Endodermal cell (in vitro differentiated cells): ENCODE measurements at regions not wholly inside any gene's neighbourhood (a gene's known extent, or its start where the extent isn't known, plus 50 kb on each side); places are given as distances from the start of the nearest gene placed in this dataset.

ENCODE experiments used
- DNase-seq: peaks from one replicate; pipeline ENCODE4 v3.0.0-alpha.2; 2017
- H3K27ac ChIP-seq: 2 replicates; pipeline ENCODE4 v1.5.1; 2013; ENCODE audit warnings: mild to moderate bottlenecking, low read depth, low read length, moderate library complexity
- H3K27me3 ChIP-seq: 2 replicates; pipeline ENCODE4 v1.6.1; 2013; ENCODE audit warnings: mild to moderate bottlenecking, low read length, moderate library complexity; ENCODE audit not compliant: insufficient read depth, control insufficient read depth, poor library complexity, severe bottlenecking
- H3K36me3 ChIP-seq: 2 replicates; pipeline ENCODE4 v1.7.0; 2013; ENCODE audit warnings: mild to moderate bottlenecking, low read length, moderate library complexity; ENCODE audit not compliant: control insufficient read depth, insufficient read depth
- H3K4me1 ChIP-seq: one replicate; pipeline ENCODE4 v1.7.0; 2013; ENCODE audit warnings: low read length; ENCODE audit not compliant: control insufficient read depth, insufficient read depth
- H3K4me3 ChIP-seq: 2 replicates; pipeline ENCODE4 v1.5.1; 2013; ENCODE audit warnings: mild to moderate bottlenecking, low read length, moderate library complexity
- H3K9ac ChIP-seq: 2 replicates; pipeline ENCODE4 v1.6.1; 2013; ENCODE audit warnings: mild to moderate bottlenecking, low read length, moderate library complexity; ENCODE audit not compliant: poor library complexity, severe bottlenecking; ENCODE audit errors: extremely low read depth
- H3K9me3 ChIP-seq: 2 replicates; pipeline ENCODE4 v1.6.1; 2013; ENCODE audit warnings: mild to moderate bottlenecking, low read length, moderate library complexity; ENCODE audit not compliant: control insufficient read depth
- H3K27ac Mint-ChIP-seq: 2 replicates; pipeline ENCODE4 v1.8.0; 2020; ENCODE audit warnings: mixed read lengths
- H3K27me3 Mint-ChIP-seq: 2 replicates; pipeline ENCODE4 v1.8.0; 2021; ENCODE audit warnings: mild to moderate bottlenecking, mixed read lengths; ENCODE audit not compliant: insufficient read depth
- H3K36me3 Mint-ChIP-seq: 2 replicates; pipeline ENCODE4 v1.8.0; 2020; ENCODE audit warnings: low read depth, mixed read lengths
- H3K4me1 Mint-ChIP-seq: 2 replicates; pipeline ENCODE4 v1.8.0; 2020; ENCODE audit warnings: mixed read lengths
- H3K4me3 Mint-ChIP-seq: 2 replicates; pipeline ENCODE4 v1.8.0; 2020; ENCODE audit warnings: mild to moderate bottlenecking, moderate library complexity, mixed read lengths
- H3K9me3 Mint-ChIP-seq: 2 replicates; pipeline ENCODE4 v1.8.0; 2020; ENCODE audit warnings: mild to moderate bottlenecking, mixed read lengths
- CTCF ChIP-seq: fragments of 200-600 bp; sonication (generic); conservative IDR thresholded peaks from 2 replicates; pipeline ENCODE4 v1.5.0; 2021; ENCODE audit warnings: antibody characterized with exemption, mild to moderate bottlenecking
- WGBS, 2 experiments: methylation state at CpG; one replicate each; pipeline versions ENCODE4 v1.1.5 to v1.1.7; 2013; ENCODE audit warnings: missing lambda C conversion rate in 2 of 2, mixed read lengths in 1 of 2; ENCODE audit not compliant: insufficient coverage in 1 of 2, insufficient read length in 1 of 2; 5-methylcytosine and 5-hydroxymethylcytosine counted together

- H3K4me3 ChIP-seq = no peak overlapping the region
- H3K4me1 Mint-ChIP-seq = no peaks in the 10 kb centered on the region
- DNase-seq = no peak
- no peaks in the 10 kb centered on the region for H3K36me3 Mint-ChIP-seq
- no peaks in the 10 kb centered on the region for H3K27me3 Mint-ChIP-seq
- H3K36me3 ChIP-seq = no peaks in the 10 kb centered on the region
- WGBS, 2 experiments = 87% methylated on average over 1 of the region's 1 CpG; no CpG with 5 or more reads in 1 of the 2 experiments
- no peak overlapping the region for H3K27ac Mint-ChIP-seq
- no peak overlapping the region for H3K9ac ChIP-seq
- H3K27ac ChIP-seq = no peak overlapping the region
- no peaks in the 10 kb centered on the region for H3K27me3 ChIP-seq
- peaks cover 4% of the 10 kb centered on the region for H3K9me3 ChIP-seq
- TF ChIP-seq CTCF = no peak
- no peaks in the 10 kb centered on the region for H3K4me1 ChIP-seq
- H3K4me3 Mint-ChIP-seq = no peak overlapping the region
- peaks cover 8% of the 10 kb centered on the region for H3K9me3 Mint-ChIP-seq
These were observed 78.8 kb upstream of the PRSS1 start for GRCh38 chr7:142670511-142670910.

GRCh38 chr7:142669074-142669654, 80.1 kb upstream of the PRSS1 start:
- no peak overlapping the region for H3K27ac ChIP-seq
- no peaks in the 10 kb centered on the region for H3K36me3 Mint-ChIP-seq
- no peaks in the 10 kb centered on the region for H3K9me3 Mint-ChIP-seq
- no peak overlapping the region for H3K27ac Mint-ChIP-seq
- no peaks in the 10 kb centered on the region for H3K4me1 Mint-ChIP-seq
- DNase-seq = no peak
- H3K9me3 ChIP-seq = no peaks in the 10 kb centered on the region
- no peak overlapping the region for H3K9ac ChIP-seq
- no peaks in the 10 kb centered on the region for H3K27me3 Mint-ChIP-seq
- no peaks in the 10 kb centered on the region for H3K27me3 ChIP-seq
- peak; percentile 80 for TF ChIP-seq CTCF
- no peaks in the 10 kb centered on the region for H3K36me3 ChIP-seq
- no peaks in the 10 kb centered on the region for H3K4me1 ChIP-seq
- H3K4me3 ChIP-seq = no peak overlapping the region
- 63% methylated on average over 2 of the region's 2 CpGs; no CpG with 5 or more reads in 1 of the 2 experiments for WGBS, 2 experiments
- no peak overlapping the region for H3K4me3 Mint-ChIP-seq

- Mint-ChIP-seq H3K9me3 (no peaks in the 10 kb centered on the region), H3K4me3 (no peak overlapping the region), H3K36me3 (no peaks in the 10 kb centered on the region), H3K4me1 (no peaks in the 10 kb centered on the region), H3K27ac (no peak overlapping the region), H3K27me3 (no peaks in the 10 kb centered on the region)
- no peak overlapping the region for H3K4me3 ChIP-seq
- WGBS, 2 experiments = 75 to 93% methylated on average over 3 to 4 of the region's 4 CpGs
- no peaks in the 10 kb centered on the region for H3K27me3 ChIP-seq
- no peak for DNase-seq
- H3K36me3 ChIP-seq = no peaks in the 10 kb centered on the region
- H3K4me1 ChIP-seq = no peaks in the 10 kb centered on the region
- H3K27ac ChIP-seq = no peak overlapping the region
- H3K9ac ChIP-seq = no peak overlapping the region
- no peaks in the 10 kb centered on the region for H3K9me3 ChIP-seq
- no peak for TF ChIP-seq CTCF
These were observed 80.8 kb upstream of the PRSS1 start for GRCh38 chr7:142668495-142668894.
